GM23338 (cell line): ENCODE measurements at regions not wholly inside any gene's neighbourhood (a gene's known extent, or its start where the extent isn't known, plus 50 kb on each side); places are given as distances from the start of the nearest gene placed in this dataset.

Experiments used
- ATAC-seq: fragments of 200-7000 bp; cut with Tn5 transposase; 3 replicates; pipeline ENCODE4 v1.9.1; 2020
- DNase-seq: peaks from one replicate; pipeline ENCODE4 v3.0.0-alpha.2; 2015; ENCODE audit warnings: low spot score
- H2AFZ ChIP-seq: fragments of 200-600 bp; sonication (generic); 2 replicates; pipeline ENCODE4 v1.8.0; 2016; ENCODE audit warnings: antibody characterized with exemption, mild to moderate bottlenecking, moderate library complexity
- H3F3A ChIP-seq: fragments of 200-600 bp; sonication (generic); replicated peaks from 2 replicates; pipeline ENCODE4 v1.8.0; 2017; ENCODE audit warnings: antibody characterized with exemption, mixed run types, low read depth
- H3K27ac ChIP-seq: fragments of 200-600 bp; sonication (generic); 2 replicates; pipeline ENCODE4 v1.6.1; 2016; ENCODE audit warnings: low read depth
- H3K27me3 ChIP-seq: fragments of 200-600 bp; sonication (generic); 2 replicates; pipeline ENCODE4 v1.8.0; 2016; ENCODE audit warnings: mild to moderate bottlenecking, mixed run types, moderate library complexity; ENCODE audit not compliant: insufficient read depth
- H3K36me3 ChIP-seq: fragments of 200-600 bp; sonication (generic); 2 replicates; pipeline ENCODE4 v1.8.0; 2016; ENCODE audit warnings: mild to moderate bottlenecking; ENCODE audit not compliant: insufficient read depth
- H3K4me1 ChIP-seq: fragments of 200-600 bp; sonication (generic); 2 replicates; pipeline ENCODE4 v1.8.0; 2016; ENCODE audit warnings: mild to moderate bottlenecking, moderate library complexity; ENCODE audit not compliant: insufficient read depth
- H3K4me2 ChIP-seq: fragments of 200-600 bp; sonication (generic); 2 replicates; pipeline ENCODE4 v1.7.1; 2017; ENCODE audit warnings: mixed run types
- H3K4me3 ChIP-seq: fragments of 200-600 bp; sonication (generic); 2 replicates; pipeline ENCODE4 v1.6.1; 2016; ENCODE audit warnings: mixed run types
- H3K79me2 ChIP-seq: fragments of 200-600 bp; sonication (generic); replicated peaks from 2 replicates; pipeline ENCODE4 v1.8.0; 2017; ENCODE audit warnings: mild to moderate bottlenecking; ENCODE audit not compliant: insufficient read depth
- H3K9me2 ChIP-seq: fragments of 200-600 bp; sonication (generic); 2 replicates; pipeline ENCODE4 v1.8.0; 2017; ENCODE audit not compliant: insufficient read depth
- H4K20me1 ChIP-seq: fragments of 200-600 bp; sonication (generic); replicated peaks from 2 replicates; pipeline ENCODE4 v1.8.0; 2017; ENCODE audit warnings: mild to moderate bottlenecking; ENCODE audit not compliant: insufficient read depth
- H3K27ac Mint-ChIP-seq: 2 replicates; pipeline ENCODE4 v1.8.0; 2020; ENCODE audit warnings: inconsistent platforms, mild to moderate bottlenecking, moderate library complexity, mixed read lengths
- H3K27me3 Mint-ChIP-seq: 3 replicates; pipeline ENCODE4 v1.8.0; 2022; ENCODE audit warnings: low read depth, mild to moderate bottlenecking, moderate library complexity, mixed read lengths, inconsistent platforms; ENCODE audit not compliant: insufficient read depth, poor library complexity
- H3K36me3 Mint-ChIP-seq: 3 replicates; pipeline ENCODE4 v1.8.0; 2021; ENCODE audit warnings: low read depth, mild to moderate bottlenecking, inconsistent platforms, moderate library complexity, mixed read lengths
- H3K4me1 Mint-ChIP-seq: 3 replicates; pipeline ENCODE4 v1.8.0; 2020; ENCODE audit warnings: mild to moderate bottlenecking, inconsistent platforms, mixed read lengths
- H3K4me3 Mint-ChIP-seq: 3 replicates; pipeline ENCODE4 v1.8.0; 2021; ENCODE audit warnings: moderate library complexity, mild to moderate bottlenecking, inconsistent platforms, mixed read lengths
- H3K9me3 Mint-ChIP-seq: 3 replicates; pipeline ENCODE4 v1.8.0; 2020; ENCODE audit warnings: moderate library complexity, mild to moderate bottlenecking, inconsistent platforms, mixed read lengths
- CREB1 ChIP-seq: fragments of 250-450 bp; sonication (Bioruptor Pico); IDR thresholded peaks from 2 replicates; pipeline ENCODE4 v1.5.0; 2020; ENCODE audit warnings: low read depth, mild to moderate bottlenecking, moderate library complexity
- CTCF ChIP-seq, 2 experiments: fragments of 200-600 bp in 1 of 2; sonication (generic) in 1 of 2; conservative IDR thresholded peaks; 2 replicates each; pipeline versions ENCODE4 v1.5.1 to v1.6.1; 2016 to 2017; ENCODE audit warnings: antibody characterized with exemption in 2 of 2, low read depth in 2 of 2, mild to moderate bottlenecking in 2 of 2, moderate library complexity in 1 of 2
- ETS1 ChIP-seq: IDR thresholded peaks from 2 replicates; pipeline ENCODE4 v1.6.1; 2016; ENCODE audit warnings: antibody characterized with exemption
- EZH2 ChIP-seq: fragments of 200-600 bp; sonication (generic); IDR thresholded peaks from one replicate; pipeline ENCODE4 v1.8.0; 2017; ENCODE audit warnings: antibody characterized with exemption, mild to moderate bottlenecking, low read depth; ENCODE audit not compliant: unreplicated experiment
- EZH2phosphoT487 ChIP-seq: fragments of 200-600 bp; sonication (generic); IDR thresholded peaks from one replicate; pipeline ENCODE4 v1.8.1; 2018; ENCODE audit warnings: antibody characterized with exemption; ENCODE audit not compliant: unreplicated experiment
- JUNB ChIP-seq: IDR thresholded peaks from one replicate; pipeline ENCODE4 v1.6.1; 2016; ENCODE audit warnings: antibody characterized with exemption; ENCODE audit not compliant: unreplicated experiment
- NANOG ChIP-seq: IDR thresholded peaks from 2 replicates; pipeline ENCODE4 v1.6.1; 2016; ENCODE audit warnings: antibody characterized with exemption, borderline replicate concordance
- POLR2AphosphoS5 ChIP-seq: IDR thresholded peaks from 2 replicates; pipeline ENCODE4 v1.6.1; 2016; ENCODE audit warnings: antibody characterized with exemption, low read depth
- STAT1 ChIP-seq: IDR thresholded peaks from one replicate; pipeline ENCODE4 v1.6.1; 2016; ENCODE audit warnings: antibody characterized with exemption; ENCODE audit not compliant: unreplicated experiment
- ZNF114 ChIP-seq: fragments of 250-450 bp; sonication (Bioruptor Pico); IDR thresholded peaks from 2 replicates; pipeline ENCODE4 v1.5.0; 2020; ENCODE audit warnings: mild to moderate bottlenecking, moderate library complexity
- ZNF331 ChIP-seq: fragments of 250-450 bp; sonication (Bioruptor Pico); IDR thresholded peaks from 2 replicates; pipeline ENCODE4 v1.5.0; 2020; ENCODE audit warnings: low read depth, mild to moderate bottlenecking, moderate library complexity
- TF ChIP-seq, protein P1 (sequence below): IDR thresholded peaks from one replicate; pipeline ENCODE4 v1.6.1; 2018; ENCODE audit warnings: antibody characterized with exemption; ENCODE audit not compliant: unreplicated experiment
- TF ChIP-seq, protein P2 (sequence below): fragments of 250-450 bp; sonication (Bioruptor Pico); IDR thresholded peaks from 2 replicates; pipeline ENCODE4 v1.5.0; 2020; ENCODE audit warnings: mild to moderate bottlenecking, moderate library complexity

GRCh38 chrX:39168609-39169008 is 367.4 kb downstream of the MID1IP1 start:
- Histone ChIP-seq H2AFZ (no peak overlapping the region), H3K27me3 (no peaks in the 10 kb centered on the region), H3K4me1 (no peaks in the 10 kb centered on the region), H3K4me2 (no peak overlapping the region), H3K9me2 (no peaks in the 10 kb centered on the region), H3K4me3 (no peak overlapping the region), H4K20me1 (no peaks in the 10 kb centered on the region), H3K36me3 (no peaks in the 10 kb centered on the region), H3F3A (no peaks in the 10 kb centered on the region), H3K79me2 (no peaks in the 10 kb centered on the region), H3K27ac (no peak overlapping the region)
- Mint-ChIP-seq H3K4me1 (peaks cover 3% of the 10 kb centered on the region; the same call in 2 of the 3 replicates), H3K27ac (no peak overlapping the region), H3K9me3 (no peaks in the 10 kb centered on the region), H3K4me3 (no peak overlapping the region), H3K27me3 (peaks cover 5% of the 10 kb centered on the region), H3K36me3 (no peaks in the 10 kb centered on the region; the same call in 2 of the 3 replicates)
- ATAC-seq (no peak), DNase-seq (no peak)
- TF ChIP-seq ZNF114, result no peak
- no peak for TF ChIP-seq CTCF (conservative IDR thresholded peaks at IDR 0.05; ENCODE audit: low read depth in 2 of 2)
- TF ChIP-seq, protein P1, sequence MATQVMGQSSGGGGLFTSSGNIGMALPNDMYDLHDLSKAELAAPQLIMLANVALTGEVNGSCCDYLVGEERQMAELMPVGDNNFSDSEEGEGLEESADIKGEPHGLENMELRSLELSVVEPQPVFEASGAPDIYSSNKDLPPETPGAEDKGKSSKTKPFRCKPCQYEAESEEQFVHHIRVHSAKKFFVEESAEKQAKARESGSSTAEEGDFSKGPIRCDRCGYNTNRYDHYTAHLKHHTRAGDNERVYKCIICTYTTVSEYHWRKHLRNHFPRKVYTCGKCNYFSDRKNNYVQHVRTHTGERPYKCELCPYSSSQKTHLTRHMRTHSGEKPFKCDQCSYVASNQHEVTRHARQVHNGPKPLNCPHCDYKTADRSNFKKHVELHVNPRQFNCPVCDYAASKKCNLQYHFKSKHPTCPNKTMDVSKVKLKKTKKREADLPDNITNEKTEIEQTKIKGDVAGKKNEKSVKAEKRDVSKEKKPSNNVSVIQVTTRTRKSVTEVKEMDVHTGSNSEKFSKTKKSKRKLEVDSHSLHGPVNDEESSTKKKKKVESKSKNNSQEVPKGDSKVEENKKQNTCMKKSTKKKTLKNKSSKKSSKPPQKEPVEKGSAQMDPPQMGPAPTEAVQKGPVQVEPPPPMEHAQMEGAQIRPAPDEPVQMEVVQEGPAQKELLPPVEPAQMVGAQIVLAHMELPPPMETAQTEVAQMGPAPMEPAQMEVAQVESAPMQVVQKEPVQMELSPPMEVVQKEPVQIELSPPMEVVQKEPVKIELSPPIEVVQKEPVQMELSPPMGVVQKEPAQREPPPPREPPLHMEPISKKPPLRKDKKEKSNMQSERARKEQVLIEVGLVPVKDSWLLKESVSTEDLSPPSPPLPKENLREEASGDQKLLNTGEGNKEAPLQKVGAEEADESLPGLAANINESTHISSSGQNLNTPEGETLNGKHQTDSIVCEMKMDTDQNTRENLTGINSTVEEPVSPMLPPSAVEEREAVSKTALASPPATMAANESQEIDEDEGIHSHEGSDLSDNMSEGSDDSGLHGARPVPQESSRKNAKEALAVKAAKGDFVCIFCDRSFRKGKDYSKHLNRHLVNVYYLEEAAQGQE, result no peak
- TF ChIP-seq JUNB, result no peak
- no peak for TF ChIP-seq EZH2
- no peak for TF ChIP-seq ZNF331 (CRISPR knock-in tag)
- TF ChIP-seq EZH2phosphoT487, result no peak
- no peak for TF ChIP-seq STAT1
- TF ChIP-seq, protein P2, sequence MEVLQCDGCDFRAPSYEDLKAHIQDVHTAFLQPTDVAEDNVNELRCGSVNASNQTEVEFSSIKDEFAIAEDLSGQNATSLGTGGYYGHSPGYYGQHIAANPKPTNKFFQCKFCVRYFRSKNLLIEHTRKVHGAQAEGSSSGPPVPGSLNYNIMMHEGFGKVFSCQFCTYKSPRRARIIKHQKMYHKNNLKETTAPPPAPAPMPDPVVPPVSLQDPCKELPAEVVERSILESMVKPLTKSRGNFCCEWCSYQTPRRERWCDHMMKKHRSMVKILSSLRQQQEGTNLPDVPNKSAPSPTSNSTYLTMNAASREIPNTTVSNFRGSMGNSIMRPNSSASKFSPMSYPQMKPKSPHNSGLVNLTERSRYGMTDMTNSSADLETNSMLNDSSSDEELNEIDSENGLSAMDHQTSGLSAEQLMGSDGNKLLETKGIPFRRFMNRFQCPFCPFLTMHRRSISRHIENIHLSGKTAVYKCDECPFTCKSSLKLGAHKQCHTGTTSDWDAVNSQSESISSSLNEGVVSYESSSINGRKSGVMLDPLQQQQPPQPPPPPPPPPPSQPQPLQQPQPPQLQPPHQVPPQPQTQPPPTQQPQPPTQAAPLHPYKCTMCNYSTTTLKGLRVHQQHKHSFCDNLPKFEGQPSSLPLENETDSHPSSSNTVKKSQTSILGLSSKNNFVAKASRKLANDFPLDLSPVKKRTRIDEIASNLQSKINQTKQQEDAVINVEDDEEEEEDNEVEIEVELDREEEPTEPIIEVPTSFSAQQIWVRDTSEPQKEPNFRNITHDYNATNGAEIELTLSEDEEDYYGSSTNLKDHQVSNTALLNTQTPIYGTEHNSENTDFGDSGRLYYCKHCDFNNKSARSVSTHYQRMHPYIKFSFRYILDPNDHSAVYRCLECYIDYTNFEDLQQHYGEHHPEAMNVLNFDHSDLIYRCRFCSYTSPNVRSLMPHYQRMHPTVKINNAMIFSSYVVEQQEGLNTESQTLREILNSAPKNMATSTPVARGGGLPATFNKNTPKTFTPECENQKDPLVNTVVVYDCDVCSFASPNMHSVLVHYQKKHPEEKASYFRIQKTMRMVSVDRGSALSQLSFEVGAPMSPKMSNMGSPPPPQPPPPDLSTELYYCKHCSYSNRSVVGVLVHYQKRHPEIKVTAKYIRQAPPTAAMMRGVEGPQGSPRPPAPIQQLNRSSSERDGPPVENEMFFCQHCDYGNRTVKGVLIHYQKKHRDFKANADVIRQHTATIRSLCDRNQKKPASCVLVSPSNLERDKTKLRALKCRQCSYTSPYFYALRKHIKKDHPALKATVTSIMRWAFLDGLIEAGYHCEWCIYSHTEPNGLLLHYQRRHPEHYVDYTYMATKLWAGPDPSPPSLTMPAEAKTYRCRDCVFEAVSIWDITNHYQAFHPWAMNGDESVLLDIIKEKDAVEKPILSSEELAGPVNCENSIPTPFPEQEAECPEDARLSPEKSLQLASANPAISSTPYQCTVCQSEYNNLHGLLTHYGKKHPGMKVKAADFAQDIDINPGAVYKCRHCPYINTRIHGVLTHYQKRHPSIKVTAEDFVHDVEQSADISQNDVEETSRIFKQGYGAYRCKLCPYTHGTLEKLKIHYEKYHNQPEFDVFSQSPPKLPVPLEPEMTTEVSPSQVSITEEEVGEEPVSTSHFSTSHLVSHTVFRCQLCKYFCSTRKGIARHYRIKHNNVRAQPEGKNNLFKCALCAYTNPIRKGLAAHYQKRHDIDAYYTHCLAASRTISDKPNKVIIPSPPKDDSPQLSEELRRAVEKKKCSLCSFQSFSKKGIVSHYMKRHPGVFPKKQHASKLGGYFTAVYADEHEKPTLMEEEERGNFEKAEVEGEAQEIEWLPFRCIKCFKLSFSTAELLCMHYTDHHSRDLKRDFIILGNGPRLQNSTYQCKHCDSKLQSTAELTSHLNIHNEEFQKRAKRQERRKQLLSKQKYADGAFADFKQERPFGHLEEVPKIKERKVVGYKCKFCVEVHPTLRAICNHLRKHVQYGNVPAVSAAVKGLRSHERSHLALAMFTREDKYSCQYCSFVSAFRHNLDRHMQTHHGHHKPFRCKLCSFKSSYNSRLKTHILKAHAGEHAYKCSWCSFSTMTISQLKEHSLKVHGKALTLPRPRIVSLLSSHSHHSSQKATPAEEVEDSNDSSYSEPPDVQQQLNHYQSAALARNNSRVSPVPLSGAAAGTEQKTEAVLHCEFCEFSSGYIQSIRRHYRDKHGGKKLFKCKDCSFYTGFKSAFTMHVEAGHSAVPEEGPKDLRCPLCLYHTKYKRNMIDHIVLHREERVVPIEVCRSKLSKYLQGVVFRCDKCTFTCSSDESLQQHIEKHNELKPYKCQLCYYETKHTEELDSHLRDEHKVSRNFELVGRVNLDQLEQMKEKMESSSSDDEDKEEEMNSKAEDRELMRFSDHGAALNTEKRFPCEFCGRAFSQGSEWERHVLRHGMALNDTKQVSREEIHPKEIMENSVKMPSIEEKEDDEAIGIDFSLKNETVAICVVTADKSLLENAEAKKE, result no peak
- TF ChIP-seq CREB1, result no peak
- TF ChIP-seq NANOG, result no peak
- no peak for TF ChIP-seq POLR2AphosphoS5
- TF ChIP-seq ETS1, result no peak
